NCI-H2196 treated with DMSO at 0.1 percent for 48 hours (cell line): ENCODE measurements at regions not wholly inside any gene's neighbourhood (a gene's known extent, or its start where the extent isn't known, plus 50 kb on each side); places are given as distances from the start of the nearest gene placed in this dataset.

Source experiments
- DNase-seq: peaks from one replicate; lab custom pipeline; 2025; ENCODE audit not compliant: unreplicated experiment; lab: John Stamatoyannopoulos, UW

- no peak for DNase-seq
Observed at GRCh38 chr12:20174528-20175175, 193.7 kb upstream of the PDE3A start.

DNA sequence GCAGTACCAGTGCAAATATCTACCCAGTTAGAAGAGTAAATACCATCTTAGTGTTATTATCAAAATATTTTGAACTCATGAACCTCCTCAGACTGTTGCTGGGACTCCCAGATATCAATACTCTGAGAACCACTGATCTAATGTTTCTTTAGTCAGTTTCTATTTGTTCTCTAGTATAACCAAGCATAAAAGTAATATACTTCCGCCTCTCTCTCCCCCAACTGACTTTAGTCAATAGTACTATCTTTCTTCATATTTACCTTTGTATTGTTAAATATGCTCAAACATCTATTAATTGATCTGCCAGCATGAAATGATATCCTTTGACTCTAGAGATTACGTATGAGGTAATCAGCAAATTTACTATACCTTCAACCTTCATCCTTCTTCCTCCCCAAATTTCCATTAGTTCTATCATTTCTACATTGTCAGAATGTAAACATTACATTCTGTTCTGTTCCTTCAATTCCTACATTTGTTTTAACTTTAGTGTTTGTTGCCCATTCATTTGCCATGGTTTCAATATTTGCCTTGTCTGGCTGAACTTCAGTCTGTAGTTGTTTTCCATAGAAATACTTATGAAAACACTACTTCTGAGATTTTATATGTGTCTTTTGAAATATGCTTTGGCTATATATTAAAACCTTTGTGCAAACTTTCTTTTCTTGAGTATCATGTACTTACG, 192.5 kb upstream of the PDE3A start:
- DNase-seq: no peak

DNA sequence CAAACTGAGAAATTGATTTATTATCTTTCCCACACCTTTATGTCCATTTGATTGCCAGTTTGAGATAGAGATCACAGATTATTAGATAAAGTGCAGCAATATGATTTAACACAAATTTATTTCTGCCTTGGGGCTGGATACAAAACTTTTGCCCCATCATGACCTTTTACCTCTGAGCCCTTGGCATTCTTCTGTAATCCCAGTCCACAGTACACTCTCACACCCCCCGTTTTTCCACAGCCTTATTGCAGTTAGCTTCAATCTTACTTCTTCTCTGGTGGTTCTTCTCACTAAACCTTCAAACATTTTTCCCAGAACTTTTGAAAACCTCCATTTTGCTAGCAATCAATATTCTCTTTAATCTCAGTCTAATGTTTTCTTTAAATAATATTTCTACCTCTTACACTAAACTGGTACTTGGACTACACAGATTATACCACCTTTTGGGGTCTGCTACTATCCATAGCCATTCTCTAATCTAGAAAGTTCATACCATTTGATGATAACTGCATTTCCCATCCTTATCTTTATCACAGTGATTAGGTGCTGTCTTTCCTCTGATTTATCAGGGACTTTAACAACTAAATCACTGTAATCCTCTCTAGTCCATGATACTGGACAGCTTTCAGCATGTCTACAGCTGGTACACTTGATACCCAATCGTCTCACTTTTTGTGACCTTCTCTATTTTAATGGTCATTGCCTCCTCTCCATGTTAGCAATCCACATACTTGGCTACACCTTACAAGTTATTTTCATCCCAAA, 186.7 kb upstream of the PDE3A start:
- no peak for DNase-seq

- DNase-seq: no peak
Observed at GRCh38 chr12:20183563-20183962, 184.8 kb upstream of the PDE3A start.

DNA sequence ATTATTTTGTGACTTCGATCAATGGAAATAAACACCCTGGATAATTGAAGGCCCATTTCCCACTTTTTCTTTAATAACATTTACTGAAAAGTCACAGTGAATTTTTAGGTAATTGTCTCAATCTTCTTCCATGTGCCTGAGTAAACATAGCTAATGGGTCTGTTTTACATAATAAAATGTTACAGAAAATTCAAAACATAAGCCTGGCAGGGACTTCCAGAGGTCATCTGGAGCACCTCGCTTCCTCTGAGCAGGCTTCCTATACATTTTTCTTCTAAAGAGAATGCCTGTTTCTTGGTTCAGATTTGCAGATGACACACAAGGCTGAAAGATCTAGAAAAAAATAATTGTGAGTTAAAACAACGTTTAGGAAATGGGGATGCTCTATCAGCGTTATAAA, 183.8 kb upstream of the PDE3A start:
- no peak for DNase-seq

DNA sequence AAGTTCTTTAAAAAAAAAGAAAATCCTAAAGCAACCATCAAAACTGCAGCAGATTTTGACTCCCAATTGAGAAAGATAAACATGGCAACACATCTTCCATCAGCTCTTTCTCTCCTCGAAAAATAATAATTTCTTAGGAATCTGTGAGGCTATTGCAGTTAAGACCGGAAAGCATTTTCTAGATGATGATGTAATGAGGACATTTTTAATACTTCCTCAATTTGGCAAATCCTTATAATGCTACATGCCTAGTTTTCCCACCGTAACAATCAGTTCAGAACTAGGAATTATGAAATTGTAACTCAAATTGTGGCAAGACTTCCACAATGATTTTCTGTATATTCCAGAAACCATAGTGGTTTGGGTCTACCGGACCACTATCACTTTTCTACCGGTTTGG, 180.9 kb upstream of the PDE3A start:
- no peak for DNase-seq

GRCh38 chr12:20188930-20189653, 179.2 kb upstream of the PDE3A start:
- no peak for DNase-seq

- DNase-seq: no peak
Observed at GRCh38 chr12:20189767-20190166, 178.6 kb upstream of the PDE3A start.

DNA sequence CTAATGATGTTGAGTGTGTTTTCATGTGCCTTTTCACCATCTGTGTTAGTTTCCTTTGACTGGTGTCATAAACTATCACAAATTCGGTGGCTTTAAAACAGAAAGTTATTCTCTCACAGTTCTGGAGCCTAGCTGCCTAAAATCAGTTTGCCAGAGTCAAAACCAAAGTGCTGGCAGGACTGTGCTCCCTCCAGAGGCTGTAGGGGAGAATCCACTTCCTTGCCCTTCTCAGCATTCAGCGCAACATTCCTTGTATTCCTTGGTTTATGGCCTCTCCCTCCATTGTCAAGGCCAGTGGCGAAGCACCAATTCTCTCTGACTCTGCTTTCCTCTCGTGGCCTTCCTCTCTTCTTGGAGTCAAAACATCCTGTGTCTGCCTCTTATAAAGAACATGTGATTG, 174.2 kb upstream of the PDE3A start:
- no peak for DNase-seq

DNA sequence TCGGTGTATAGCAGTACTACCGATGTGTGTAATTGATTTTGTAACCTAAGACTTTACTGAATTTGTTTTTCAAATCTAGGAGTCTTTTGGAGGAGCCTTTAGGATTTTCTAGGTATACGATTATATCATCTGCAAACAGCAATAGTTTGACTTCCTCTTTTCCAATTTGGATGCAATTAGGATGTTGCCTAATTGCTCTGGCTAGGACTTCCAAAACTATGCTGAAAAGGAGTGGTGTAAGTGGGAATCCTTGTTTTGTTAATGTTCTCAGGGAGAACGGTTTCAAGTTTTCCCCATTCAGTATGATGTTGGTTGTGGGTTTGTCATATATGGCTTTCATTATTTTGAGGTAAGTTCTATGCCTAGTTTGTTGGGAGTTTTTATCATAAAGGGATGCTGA, 171.6 kb upstream of the PDE3A start:
- no peak for DNase-seq

- no peak for DNase-seq
Observed at GRCh38 chr12:20197411-20197810, 170.9 kb upstream of the PDE3A start.

DNA sequence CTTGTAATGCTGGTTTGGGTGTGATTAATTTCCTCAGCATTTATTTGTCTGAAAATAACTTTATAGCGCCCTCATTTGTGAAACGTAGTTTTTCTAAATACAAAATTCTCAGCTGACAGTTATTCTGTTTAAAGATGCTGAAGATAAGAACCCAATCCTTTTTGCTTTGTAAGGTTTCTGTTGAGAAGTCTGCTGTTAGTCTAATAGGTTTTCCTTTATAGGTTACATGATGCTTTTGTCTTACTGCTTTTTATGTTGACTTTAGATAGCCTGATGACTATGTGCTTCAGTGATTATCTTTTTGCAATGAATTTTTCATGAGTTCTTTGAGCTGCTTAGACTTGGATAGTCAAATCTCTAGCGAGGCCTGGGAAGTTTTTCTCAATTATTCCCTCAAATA, 168.6 kb upstream of the PDE3A start:
- DNase-seq: no peak

GRCh38 chr12:20201733-20202132, 166.6 kb upstream of the PDE3A start:
- DNase-seq: no peak

- DNase-seq: no peak
Observed at GRCh38 chr12:20205854-20206253, 162.5 kb upstream of the PDE3A start.

- DNase-seq: no peak
Observed at GRCh38 chr12:20206410-20206809, 161.9 kb upstream of the PDE3A start.

GRCh38 chr12:20210621-20211215, 157.6 kb upstream of the PDE3A start:
- no peak for DNase-seq

DNA sequence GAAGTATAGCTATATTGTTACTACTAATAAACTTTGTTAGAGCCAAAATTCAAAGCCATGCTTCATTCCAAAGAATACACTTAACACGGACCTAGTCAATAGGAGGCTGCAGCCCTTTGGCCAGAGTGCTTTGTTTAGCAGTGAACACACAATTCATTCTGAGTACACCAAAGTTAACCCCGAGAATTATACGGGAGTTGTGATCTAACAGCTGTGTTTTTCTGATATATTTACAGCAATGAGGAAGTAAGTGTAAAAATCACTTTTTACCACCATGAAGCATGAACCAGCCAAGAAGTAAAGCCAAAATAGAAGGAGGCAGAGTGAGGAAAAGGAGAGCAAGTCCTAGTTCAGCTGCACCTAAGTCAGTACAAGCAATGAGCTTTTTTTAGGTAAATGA, 156.8 kb upstream of the PDE3A start:
- no peak for DNase-seq

DNA sequence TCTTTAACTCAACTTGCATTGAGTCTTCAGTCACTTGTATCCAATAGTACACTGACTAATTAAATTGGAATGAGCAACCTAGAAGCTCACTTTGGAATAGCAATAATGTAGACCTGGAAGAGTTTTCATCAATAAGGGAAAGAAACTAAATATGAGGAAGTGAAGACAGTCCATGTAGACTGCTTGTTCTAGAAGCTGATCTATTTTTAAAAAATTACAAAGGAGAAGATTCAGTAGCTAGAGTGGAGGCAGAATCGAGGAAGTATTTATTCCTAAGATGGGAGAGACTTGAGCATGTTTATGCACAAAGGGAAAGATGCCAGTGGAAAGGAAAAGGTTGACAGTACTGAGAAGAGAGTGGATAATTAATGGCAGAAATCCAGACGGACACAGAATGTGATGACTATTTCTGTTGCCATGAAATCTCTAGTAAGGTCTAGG, 156.3 kb upstream of the PDE3A start:
- DNase-seq: no peak

DNA sequence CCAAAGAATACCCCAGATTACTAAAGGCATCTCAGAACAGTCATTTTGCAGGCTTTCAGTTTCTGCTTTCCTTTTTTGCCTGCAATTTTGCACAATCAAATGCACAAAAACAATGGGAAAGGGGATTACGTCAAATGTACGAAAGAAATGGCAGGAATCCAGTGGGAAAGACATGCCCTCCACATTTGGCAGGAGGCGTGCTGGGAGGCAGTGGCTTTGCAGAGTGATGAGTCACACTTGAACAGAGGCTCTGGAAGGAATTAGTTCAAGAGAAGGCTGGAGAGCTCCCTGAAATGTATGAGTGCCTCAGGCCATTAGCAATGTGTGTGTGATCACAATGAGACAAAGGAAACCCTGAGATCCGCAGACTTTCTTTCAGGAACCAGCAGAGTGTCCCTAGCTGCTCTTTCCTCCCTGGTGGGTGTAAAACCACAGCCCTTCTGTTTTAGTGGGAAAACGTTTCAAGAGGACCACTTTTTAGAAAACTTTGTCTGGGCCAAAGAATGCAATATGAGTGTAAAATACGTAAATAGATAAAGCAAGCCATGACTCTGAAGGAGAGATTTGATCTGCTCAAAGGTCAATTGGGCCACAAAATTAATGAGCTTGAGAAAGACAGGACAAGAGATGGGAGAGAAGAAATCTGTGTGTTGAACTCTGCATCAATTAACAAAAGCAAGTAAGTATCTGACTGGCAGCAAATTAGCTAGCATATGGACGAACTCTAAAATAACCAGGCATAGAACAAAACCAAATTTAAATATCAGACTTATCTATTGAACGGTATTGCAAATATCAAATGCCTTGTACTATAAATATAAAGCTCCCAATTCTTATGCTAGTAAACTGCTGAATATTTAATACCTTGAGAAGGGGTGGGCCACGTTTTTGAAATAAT, 155.4 kb upstream of the PDE3A start:
- peak; percentile 38 for DNase-seq
